Urothelium cell line (cell line): ENCODE measurements at regions not wholly inside any gene's neighbourhood (a gene's known extent, or its start where the extent isn't known, plus 50 kb on each side); places are given as distances from the start of the nearest gene placed in this dataset.

Experiments used
- DNase-seq: peaks from one replicate; pipeline ENCODE4 v3.0.0; 2011; ENCODE audit warnings: low spot score, mixed read lengths
- FAIRE-seq: peaks from 2 replicates; lab custom pipeline; 2011; peaks lifted over from hg19 to GRCh38; lab: Jason Lieb, UNC

GRCh38 chr18:61679836-61680235 is 213.0 kb downstream of the RNF152 start:
- FAIRE-seq: no peak
- DNase-seq: no peak

- FAIRE-seq: no peak
- DNase-seq: no peak
Measured at GRCh38 chr18:61677435-61677970, 215.3 kb downstream of the RNF152 start.

DNA sequence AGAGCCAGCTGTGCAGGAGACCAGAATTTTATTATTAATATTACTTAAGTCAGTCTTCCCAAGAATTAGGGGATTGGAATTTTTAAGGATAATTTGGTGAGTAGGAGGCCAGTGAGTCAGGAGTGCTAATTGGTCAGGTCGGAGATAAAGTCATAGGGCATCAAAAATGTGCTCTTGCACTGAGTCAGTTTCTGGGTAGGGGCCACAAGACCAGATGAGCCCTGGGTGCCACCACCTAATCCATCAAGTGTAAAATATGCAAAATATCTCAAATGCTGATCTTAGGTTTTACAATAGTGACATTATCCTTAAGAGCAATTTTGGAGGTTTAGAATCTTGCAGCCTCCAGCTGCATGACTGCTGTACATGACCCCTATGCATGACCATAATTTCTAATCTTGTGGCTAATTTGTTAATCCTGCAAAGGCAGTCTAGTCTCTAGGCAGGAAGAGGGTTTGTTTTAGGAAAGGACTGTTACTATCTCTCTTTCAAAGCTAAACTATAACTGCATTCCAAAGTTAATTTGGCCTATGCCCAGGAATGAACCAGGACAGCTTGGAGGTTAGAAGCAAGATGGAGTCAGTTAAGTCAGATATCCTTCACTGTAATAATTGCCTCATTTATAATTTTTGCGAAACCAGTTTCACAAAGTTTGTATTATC is 215.9 kb downstream of the RNF152 start:
- no peak for FAIRE-seq
- DNase-seq: no peak

DNA sequence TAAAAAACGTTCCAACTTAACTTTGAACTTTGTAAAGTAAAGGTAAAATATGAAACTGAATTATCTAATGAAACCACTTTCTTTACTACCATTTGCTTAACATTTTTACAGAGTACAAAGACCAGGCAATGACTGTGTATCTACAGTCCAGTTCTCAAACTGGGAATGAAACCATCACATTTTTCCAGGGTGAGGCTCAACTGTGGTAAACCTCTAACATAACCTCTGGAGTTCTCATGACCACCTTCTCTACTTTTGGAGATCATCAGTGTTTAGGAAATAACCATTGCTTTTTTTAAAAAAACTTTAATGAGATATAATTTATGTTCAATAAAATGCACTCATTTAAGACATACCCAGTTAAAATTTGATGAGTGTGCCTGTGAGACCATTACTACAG is 223.5 kb downstream of the RNF152 start:
- FAIRE-seq: no peak
- no peak for DNase-seq

- DNase-seq (no peak), FAIRE-seq (no peak)
Measured at GRCh38 chr18:61666876-61667590, 225.8 kb downstream of the RNF152 start.

- DNase-seq (no peak), FAIRE-seq (no peak)
Measured at GRCh38 chr18:61664419-61665084, 228.3 kb downstream of the RNF152 start.

- no peak for FAIRE-seq
- DNase-seq: no peak
Measured at GRCh38 chr18:61662726-61663125, 230.1 kb downstream of the RNF152 start.

DNA sequence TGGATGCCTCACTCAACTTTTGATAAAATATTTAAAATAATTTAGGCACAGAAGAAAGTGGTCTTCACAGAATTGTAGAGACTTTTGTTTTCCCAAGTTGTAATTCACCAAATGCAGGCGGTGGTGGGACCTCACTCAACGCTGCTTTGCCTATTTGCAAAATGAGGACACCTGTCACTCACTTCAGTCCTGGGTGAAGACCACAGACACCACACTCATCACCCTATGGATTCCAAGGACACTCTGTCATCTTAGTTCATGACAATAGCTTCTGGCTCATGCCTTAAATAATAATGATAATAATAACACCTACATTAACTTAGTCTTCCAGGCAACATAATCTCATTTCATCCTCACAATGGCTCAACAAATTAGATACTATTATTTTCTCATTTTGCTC is 234.4 kb downstream of the RNF152 start:
- DNase-seq (no peak), FAIRE-seq (no peak)

DNA sequence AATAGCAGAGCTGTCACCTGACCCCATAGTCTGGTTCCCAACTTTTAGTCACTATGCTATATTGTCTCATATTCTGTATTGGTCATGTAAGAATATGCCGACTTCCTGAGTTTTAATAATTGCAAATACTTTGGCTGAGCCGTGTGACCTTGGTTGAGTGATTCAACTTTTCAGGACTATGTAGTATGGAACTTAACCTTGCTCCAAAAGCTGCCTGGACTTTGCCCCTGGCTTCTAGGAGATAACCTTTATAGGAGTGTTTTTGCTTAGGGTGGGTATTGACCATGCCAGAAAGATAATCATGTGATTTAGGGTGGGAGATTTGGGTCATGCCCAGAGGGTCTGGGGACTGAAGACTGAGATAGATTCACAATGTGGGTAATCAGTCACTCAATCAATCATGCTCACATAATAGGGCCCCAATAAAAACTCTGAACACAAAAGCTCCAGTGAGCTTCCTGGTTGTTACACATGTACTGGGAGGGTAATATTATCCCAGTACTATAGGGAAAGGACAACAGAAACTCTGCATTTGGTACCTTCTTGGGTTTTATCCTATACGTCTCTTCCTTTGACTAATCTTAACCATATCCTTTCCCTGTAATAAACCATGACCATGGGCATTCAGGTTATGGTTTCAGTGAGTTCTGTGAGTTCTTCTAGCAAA is 235.6 kb downstream of the RNF152 start:
- DNase-seq (no peak), FAIRE-seq (no peak)

GRCh38 chr18:61655630-61656029 is 237.2 kb downstream of the RNF152 start:
- no peak for FAIRE-seq

GRCh38 chr18:61653823-61654551 is 238.8 kb downstream of the RNF152 start:
- no peak for DNase-seq
- no peak for FAIRE-seq

More at GRCh38 chr18:61655630-61656029, 237.2 kb downstream of the RNF152 start:
- no peak for DNase-seq

- DNase-seq (no peak), FAIRE-seq (no peak)
Measured at GRCh38 chr18:61651880-61652268, 240.9 kb downstream of the RNF152 start.

DNA sequence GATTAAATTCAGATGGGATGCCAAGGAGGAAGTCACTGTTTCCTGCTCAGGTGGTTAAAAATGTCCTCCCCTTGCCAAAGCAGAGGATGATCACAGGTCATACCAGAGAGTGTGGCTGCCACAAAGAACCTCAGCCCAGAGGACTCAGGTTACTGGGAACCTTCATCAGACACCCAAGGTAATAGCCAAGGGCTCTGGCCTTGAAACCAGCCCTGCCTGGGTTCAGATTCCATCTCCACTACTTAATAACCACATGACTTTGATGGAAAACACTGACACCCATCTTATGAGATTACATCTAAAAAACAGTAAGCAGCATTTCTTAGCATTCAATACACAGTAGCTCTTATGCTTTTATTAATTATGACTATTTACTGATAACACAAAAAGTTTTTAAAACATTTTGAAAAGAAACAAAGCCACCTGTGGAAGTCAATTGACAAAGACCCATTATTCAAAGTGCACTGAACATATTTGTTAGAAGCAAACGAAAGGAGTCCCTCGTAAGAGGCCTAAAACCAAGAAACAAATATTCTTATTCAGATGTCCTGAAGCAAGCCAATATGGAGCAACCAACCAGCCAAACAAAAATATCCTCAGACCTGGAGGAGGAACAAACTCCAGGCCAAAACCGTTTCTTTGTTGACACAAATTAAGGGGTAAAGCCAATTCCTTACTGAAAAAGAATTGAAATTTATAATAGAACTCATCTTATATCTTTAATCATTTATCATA is 241.5 kb downstream of the RNF152 start:
- FAIRE-seq (no peak), DNase-seq (no peak)

- DNase-seq (no peak), FAIRE-seq (no peak)
Measured at GRCh38 chr18:61643884-61644647, 248.7 kb downstream of the RNF152 start.

DNA sequence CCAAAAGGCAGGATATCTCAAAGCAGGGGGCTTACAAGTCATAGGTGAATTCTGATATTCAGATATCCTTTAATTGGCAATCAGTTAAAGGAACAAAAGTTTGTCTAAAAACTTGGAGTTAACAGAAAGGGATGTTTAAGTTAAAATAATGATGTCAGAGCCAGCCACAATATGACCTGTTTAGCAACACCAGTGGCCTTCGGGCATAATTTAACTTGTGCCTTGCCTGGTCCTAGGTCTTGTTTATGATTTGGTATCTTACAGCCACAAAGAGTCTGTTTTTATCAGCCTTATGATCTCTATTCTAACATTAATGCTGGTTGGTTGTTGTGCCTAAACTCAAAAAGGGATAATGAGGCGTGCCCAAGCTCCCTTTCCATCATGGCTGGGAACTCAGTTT is 252.9 kb downstream of the RNF152 start:
- DNase-seq (no peak), FAIRE-seq (no peak)

- DNase-seq (no peak), FAIRE-seq (no peak)
Measured at GRCh38 chr18:61637905-61638595, 254.8 kb downstream of the RNF152 start.

- DNase-seq: no peak
- FAIRE-seq: no peak
Measured at GRCh38 chr18:61637319-61637718, 255.5 kb downstream of the RNF152 start.

- no peak for FAIRE-seq
Measured at GRCh38 chr18:61635901-61636528, 256.8 kb downstream of the RNF152 start.

More at GRCh38 chr18:61635901-61636528, 256.8 kb downstream of the RNF152 start:
- DNase-seq: peak; percentile 29
